VCaP (cell line): ENCODE measurements at regions not wholly inside any gene's neighbourhood (a gene's known extent, or its start where the extent isn't known, plus 50 kb on each side); places are given as distances from the start of the nearest gene placed in this dataset.

Experiments
- H3K27ac ChIP-seq: fragments of 450-650 bp; 2 replicates; pipeline ENCODE4 v1.5.1; 2017
- CTCF ChIP-seq: fragments of 450-650 bp; conservative IDR thresholded peaks from 2 replicates; pipeline ENCODE4 v1.5.1; 2017; ENCODE audit warnings: mild to moderate bottlenecking, moderate library complexity

GRCh38 chr4:23298371-23298770, 591.5 kb downstream of the PPARGC1A start:
- no peak overlapping the region for H3K27ac ChIP-seq
- no peak for TF ChIP-seq CTCF

DNA sequence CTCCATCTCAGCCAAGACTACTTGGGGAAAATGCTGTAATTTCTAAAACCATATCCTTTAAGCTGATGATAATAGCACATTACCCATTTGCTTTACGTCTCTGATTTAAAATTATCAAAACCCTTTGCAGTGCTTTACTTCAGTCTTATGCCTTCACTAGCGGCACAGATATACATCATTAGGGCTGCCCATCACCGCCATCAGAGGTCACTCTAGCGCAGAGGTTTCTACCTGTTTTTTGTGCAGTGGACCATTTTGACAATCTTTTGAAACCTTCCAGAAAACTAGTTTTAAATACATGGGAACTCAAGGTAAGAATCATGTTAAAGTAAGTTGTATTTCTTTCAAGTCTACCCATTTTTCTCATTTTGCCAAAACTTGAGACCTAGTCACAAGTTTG, 592.5 kb downstream of the PPARGC1A start:
- no peak for TF ChIP-seq CTCF

GRCh38 chr4:23291139-23291538, 598.4 kb downstream of the GBA3 start:
- H3K27ac ChIP-seq: no peak overlapping the region
- TF ChIP-seq CTCF: no peak

More for the DNA sequence above, 592.5 kb downstream of the PPARGC1A start:
- no peak overlapping the region for H3K27ac ChIP-seq

GRCh38 chr4:23290656-23291055, 597.9 kb downstream of the GBA3 start:
- no peak overlapping the region for H3K27ac ChIP-seq
- TF ChIP-seq CTCF: no peak

GRCh38 chr4:23279377-23279986, 586.7 kb downstream of the GBA3 start:
- no peak for TF ChIP-seq CTCF
- H3K27ac ChIP-seq: no peak overlapping the region

DNA sequence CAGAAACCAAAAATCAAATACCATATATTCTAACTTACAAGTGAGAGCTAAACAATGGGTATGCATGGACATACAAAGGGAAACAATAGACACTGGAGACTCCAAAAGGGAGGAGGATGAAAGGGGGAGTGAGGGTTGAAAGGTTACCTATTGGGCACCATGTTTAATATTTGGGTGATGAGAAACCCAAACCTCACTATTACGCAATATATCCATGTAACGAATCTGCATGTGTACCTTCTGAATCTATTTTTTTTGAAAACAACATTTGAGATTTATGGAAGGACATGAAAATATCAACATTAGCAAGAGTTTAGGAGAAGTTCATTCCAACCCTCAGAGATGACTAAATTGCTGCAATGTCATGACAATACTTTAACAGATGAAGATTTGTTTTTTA, 586.1 kb downstream of the GBA3 start:
- H3K27ac ChIP-seq: no peak overlapping the region
- TF ChIP-seq CTCF: no peak

GRCh38 chr4:23276076-23276475, 583.3 kb downstream of the GBA3 start:
- no peak overlapping the region for H3K27ac ChIP-seq
- TF ChIP-seq CTCF: no peak
